ENCODE measurements at regions not wholly inside any gene's neighbourhood (a gene's known extent, or its start where the extent isn't known, plus 50 kb on each side); places are given as distances from the start of the nearest gene placed in this dataset.

- POLR2A ChIA-PET (ENCODE audit: low non-redundant PET): no interaction called here
- DNase-seq (ENCODE audit: low spot score): no peak
- no peak overlapping the region for H3K27ac ChIP-seq
- TF ChIP-seq CTCF (conservative IDR thresholded peaks at IDR 0.05; ENCODE audit: low read depth): no peak
- CTCF ChIA-PET: no interaction called here
Observed at GRCh38 chr11:115709297-115709696, 205.1 kb upstream of the CADM1 start.

GRCh38 chr11:115707180-115707905 lies 203.1 kb upstream of the CADM1 start:
- ChIA-PET POLR2A (ENCODE audit: low non-redundant PET) (no interaction called here), CTCF (interaction anchor here (0.6 kb wide), 2 partner anchors 67 to 317 kb away, joined by 3 to 5 read pairs; no protein-coding TSS in a partner anchor)

GRCh38 chr11:115706626-115707135 lies 202.5 kb upstream of the CADM1 start:
- POLR2A ChIA-PET (ENCODE audit: low non-redundant PET): no interaction called here
- no peak for TF ChIP-seq CTCF (conservative IDR thresholded peaks at IDR 0.05; ENCODE audit: low read depth)
- H3K27ac ChIP-seq: no peak overlapping the region
- DNase-seq (ENCODE audit: low spot score): no peak
- CTCF ChIA-PET: interaction anchor here (0.6 kb wide), 1 partner anchor 316 kb away, joined by 5 read pairs; no protein-coding TSS in a partner anchor

More at GRCh38 chr11:115707180-115707905, 203.1 kb upstream of the CADM1 start:
- no peak overlapping the region for H3K27ac ChIP-seq
- no peak for DNase-seq (ENCODE audit: low spot score)
- no peak for TF ChIP-seq CTCF (conservative IDR thresholded peaks at IDR 0.05; ENCODE audit: low read depth)

GRCh38 chr11:115705200-115705599 lies 201.0 kb upstream of the CADM1 start:
- DNase-seq (ENCODE audit: low spot score): no peak
- CTCF ChIA-PET: no interaction called here
- no peak for TF ChIP-seq CTCF (conservative IDR thresholded peaks at IDR 0.05; ENCODE audit: low read depth)
- no peak overlapping the region for H3K27ac ChIP-seq
- POLR2A ChIA-PET (ENCODE audit: low non-redundant PET): no interaction called here

GRCh38 chr11:115700981-115701875 lies 197.0 kb upstream of the CADM1 start:
- ChIA-PET POLR2A (ENCODE audit: low non-redundant PET) (no interaction called here), CTCF (no interaction called here)
- no peak for TF ChIP-seq CTCF (conservative IDR thresholded peaks at IDR 0.05; ENCODE audit: low read depth)
- DNase-seq (ENCODE audit: low spot score): no peak
- H3K27ac ChIP-seq: no peak overlapping the region

GRCh38 chr11:115700496-115700895 lies 196.3 kb upstream of the CADM1 start:
- no peak overlapping the region for H3K27ac ChIP-seq
- ChIA-PET CTCF (interaction anchor here (0.6 kb wide), 1 partner anchor 273 kb away, joined by 3 read pairs; no protein-coding TSS in a partner anchor), POLR2A (ENCODE audit: low non-redundant PET) (no interaction called here)
- no peak for DNase-seq (ENCODE audit: low spot score)
- TF ChIP-seq CTCF (conservative IDR thresholded peaks at IDR 0.05; ENCODE audit: low read depth): no peak
